Urothelium cell line (cell line): ENCODE measurements at regions not wholly inside any gene's neighbourhood (a gene's known extent, or its start where the extent isn't known, plus 50 kb on each side); places are given as distances from the start of the nearest gene placed in this dataset.

Experiments used
- DNase-seq: peaks from one replicate; pipeline ENCODE4 v3.0.0; 2011; ENCODE audit warnings: low spot score, mixed read lengths
- FAIRE-seq: peaks from 2 replicates; lab custom pipeline; 2011; peaks lifted over from hg19 to GRCh38; lab: Jason Lieb, UNC

- no peak for DNase-seq
- no peak for FAIRE-seq
These were observed 50.1 kb upstream of the BACH2 start for GRCh38 chr6:90346729-90347128.
